GM23338 (cell line): ENCODE measurements at regions not wholly inside any gene's neighbourhood (a gene's known extent, or its start where the extent isn't known, plus 50 kb on each side); places are given as distances from the start of the nearest gene placed in this dataset.

ENCODE experiments used
- ATAC-seq: fragments of 200-7000 bp; cut with Tn5 transposase; 3 replicates; pipeline ENCODE4 v1.9.1; 2020
- DNase-seq: peaks from one replicate; pipeline ENCODE4 v3.0.0-alpha.2; 2015; ENCODE audit warnings: low spot score
- H2AFZ ChIP-seq: fragments of 200-600 bp; sonication (generic); 2 replicates; pipeline ENCODE4 v1.8.0; 2016; ENCODE audit warnings: antibody characterized with exemption, mild to moderate bottlenecking, moderate library complexity
- H3F3A ChIP-seq: fragments of 200-600 bp; sonication (generic); replicated peaks from 2 replicates; pipeline ENCODE4 v1.8.0; 2017; ENCODE audit warnings: antibody characterized with exemption, mixed run types, low read depth
- H3K27ac ChIP-seq: fragments of 200-600 bp; sonication (generic); 2 replicates; pipeline ENCODE4 v1.6.1; 2016; ENCODE audit warnings: low read depth
- H3K27me3 ChIP-seq: fragments of 200-600 bp; sonication (generic); 2 replicates; pipeline ENCODE4 v1.8.0; 2016; ENCODE audit warnings: mild to moderate bottlenecking, mixed run types, moderate library complexity; ENCODE audit not compliant: insufficient read depth
- H3K36me3 ChIP-seq: fragments of 200-600 bp; sonication (generic); 2 replicates; pipeline ENCODE4 v1.8.0; 2016; ENCODE audit warnings: mild to moderate bottlenecking; ENCODE audit not compliant: insufficient read depth
- H3K4me1 ChIP-seq: fragments of 200-600 bp; sonication (generic); 2 replicates; pipeline ENCODE4 v1.8.0; 2016; ENCODE audit warnings: mild to moderate bottlenecking, moderate library complexity; ENCODE audit not compliant: insufficient read depth
- H3K4me2 ChIP-seq: fragments of 200-600 bp; sonication (generic); 2 replicates; pipeline ENCODE4 v1.7.1; 2017; ENCODE audit warnings: mixed run types
- H3K4me3 ChIP-seq: fragments of 200-600 bp; sonication (generic); 2 replicates; pipeline ENCODE4 v1.6.1; 2016; ENCODE audit warnings: mixed run types
- H3K79me2 ChIP-seq: fragments of 200-600 bp; sonication (generic); replicated peaks from 2 replicates; pipeline ENCODE4 v1.8.0; 2017; ENCODE audit warnings: mild to moderate bottlenecking; ENCODE audit not compliant: insufficient read depth
- H3K9me2 ChIP-seq: fragments of 200-600 bp; sonication (generic); 2 replicates; pipeline ENCODE4 v1.8.0; 2017; ENCODE audit not compliant: insufficient read depth
- H4K20me1 ChIP-seq: fragments of 200-600 bp; sonication (generic); replicated peaks from 2 replicates; pipeline ENCODE4 v1.8.0; 2017; ENCODE audit warnings: mild to moderate bottlenecking; ENCODE audit not compliant: insufficient read depth
- H3K27ac Mint-ChIP-seq: 2 replicates; pipeline ENCODE4 v1.8.0; 2020; ENCODE audit warnings: inconsistent platforms, mild to moderate bottlenecking, moderate library complexity, mixed read lengths
- H3K27me3 Mint-ChIP-seq: 3 replicates; pipeline ENCODE4 v1.8.0; 2022; ENCODE audit warnings: low read depth, mild to moderate bottlenecking, moderate library complexity, mixed read lengths, inconsistent platforms; ENCODE audit not compliant: insufficient read depth, poor library complexity
- H3K36me3 Mint-ChIP-seq: 3 replicates; pipeline ENCODE4 v1.8.0; 2021; ENCODE audit warnings: low read depth, mild to moderate bottlenecking, inconsistent platforms, moderate library complexity, mixed read lengths
- H3K4me1 Mint-ChIP-seq: 3 replicates; pipeline ENCODE4 v1.8.0; 2020; ENCODE audit warnings: mild to moderate bottlenecking, inconsistent platforms, mixed read lengths
- H3K4me3 Mint-ChIP-seq: 3 replicates; pipeline ENCODE4 v1.8.0; 2021; ENCODE audit warnings: moderate library complexity, mild to moderate bottlenecking, inconsistent platforms, mixed read lengths
- H3K9me3 Mint-ChIP-seq: 3 replicates; pipeline ENCODE4 v1.8.0; 2020; ENCODE audit warnings: moderate library complexity, mild to moderate bottlenecking, inconsistent platforms, mixed read lengths
- CREB1 ChIP-seq: fragments of 250-450 bp; sonication (Bioruptor Pico); IDR thresholded peaks from 2 replicates; pipeline ENCODE4 v1.5.0; 2020; ENCODE audit warnings: low read depth, mild to moderate bottlenecking, moderate library complexity
- JUNB ChIP-seq: IDR thresholded peaks from one replicate; pipeline ENCODE4 v1.6.1; 2016; ENCODE audit warnings: antibody characterized with exemption; ENCODE audit not compliant: unreplicated experiment
- NANOG ChIP-seq: IDR thresholded peaks from 2 replicates; pipeline ENCODE4 v1.6.1; 2016; ENCODE audit warnings: antibody characterized with exemption, borderline replicate concordance
- POLR2AphosphoS5 ChIP-seq: IDR thresholded peaks from 2 replicates; pipeline ENCODE4 v1.6.1; 2016; ENCODE audit warnings: antibody characterized with exemption, low read depth
- STAT1 ChIP-seq: IDR thresholded peaks from one replicate; pipeline ENCODE4 v1.6.1; 2016; ENCODE audit warnings: antibody characterized with exemption; ENCODE audit not compliant: unreplicated experiment
- ZNF114 ChIP-seq: fragments of 250-450 bp; sonication (Bioruptor Pico); IDR thresholded peaks from 2 replicates; pipeline ENCODE4 v1.5.0; 2020; ENCODE audit warnings: mild to moderate bottlenecking, moderate library complexity
- ZNF331 ChIP-seq: fragments of 250-450 bp; sonication (Bioruptor Pico); IDR thresholded peaks from 2 replicates; pipeline ENCODE4 v1.5.0; 2020; ENCODE audit warnings: low read depth, mild to moderate bottlenecking, moderate library complexity
- TF ChIP-seq, protein P1 (sequence below): IDR thresholded peaks from one replicate; pipeline ENCODE4 v1.6.1; 2018; ENCODE audit warnings: antibody characterized with exemption; ENCODE audit not compliant: unreplicated experiment
- TF ChIP-seq, protein P2 (sequence below), 2 experiments: fragments of 200-600 bp in 1 of 2; sonication (generic) in 1 of 2; conservative IDR thresholded peaks; 2 replicates each; pipeline versions ENCODE4 v1.5.1 to v1.6.1; 2016 to 2017; ENCODE audit warnings: antibody characterized with exemption in 2 of 2, low read depth in 2 of 2, mild to moderate bottlenecking in 2 of 2, moderate library complexity in 1 of 2
- TF ChIP-seq, protein P3 (sequence below): IDR thresholded peaks from 2 replicates; pipeline ENCODE4 v1.6.1; 2016; ENCODE audit warnings: antibody characterized with exemption

DNA sequence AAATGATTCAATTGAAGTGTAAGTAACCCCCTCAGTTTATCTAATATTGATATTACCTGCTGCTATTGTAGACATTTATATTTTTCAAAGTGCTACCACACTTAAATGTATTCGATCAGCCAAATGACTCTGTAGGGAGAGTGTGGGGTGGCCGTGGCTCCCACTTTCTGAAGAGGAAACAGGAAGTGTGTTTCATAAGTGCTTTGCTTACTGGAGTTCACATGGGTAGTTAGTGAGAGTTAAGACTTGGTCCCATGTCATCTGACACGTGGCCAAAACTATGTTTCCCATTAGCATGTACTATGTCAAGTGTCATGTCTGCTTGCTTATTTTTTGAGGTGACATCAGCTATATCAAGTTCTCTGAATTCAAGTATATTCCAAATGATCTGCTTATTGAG lies 308.1 kb upstream of the GATB start (continued):
- TF ChIP-seq, protein P1, sequence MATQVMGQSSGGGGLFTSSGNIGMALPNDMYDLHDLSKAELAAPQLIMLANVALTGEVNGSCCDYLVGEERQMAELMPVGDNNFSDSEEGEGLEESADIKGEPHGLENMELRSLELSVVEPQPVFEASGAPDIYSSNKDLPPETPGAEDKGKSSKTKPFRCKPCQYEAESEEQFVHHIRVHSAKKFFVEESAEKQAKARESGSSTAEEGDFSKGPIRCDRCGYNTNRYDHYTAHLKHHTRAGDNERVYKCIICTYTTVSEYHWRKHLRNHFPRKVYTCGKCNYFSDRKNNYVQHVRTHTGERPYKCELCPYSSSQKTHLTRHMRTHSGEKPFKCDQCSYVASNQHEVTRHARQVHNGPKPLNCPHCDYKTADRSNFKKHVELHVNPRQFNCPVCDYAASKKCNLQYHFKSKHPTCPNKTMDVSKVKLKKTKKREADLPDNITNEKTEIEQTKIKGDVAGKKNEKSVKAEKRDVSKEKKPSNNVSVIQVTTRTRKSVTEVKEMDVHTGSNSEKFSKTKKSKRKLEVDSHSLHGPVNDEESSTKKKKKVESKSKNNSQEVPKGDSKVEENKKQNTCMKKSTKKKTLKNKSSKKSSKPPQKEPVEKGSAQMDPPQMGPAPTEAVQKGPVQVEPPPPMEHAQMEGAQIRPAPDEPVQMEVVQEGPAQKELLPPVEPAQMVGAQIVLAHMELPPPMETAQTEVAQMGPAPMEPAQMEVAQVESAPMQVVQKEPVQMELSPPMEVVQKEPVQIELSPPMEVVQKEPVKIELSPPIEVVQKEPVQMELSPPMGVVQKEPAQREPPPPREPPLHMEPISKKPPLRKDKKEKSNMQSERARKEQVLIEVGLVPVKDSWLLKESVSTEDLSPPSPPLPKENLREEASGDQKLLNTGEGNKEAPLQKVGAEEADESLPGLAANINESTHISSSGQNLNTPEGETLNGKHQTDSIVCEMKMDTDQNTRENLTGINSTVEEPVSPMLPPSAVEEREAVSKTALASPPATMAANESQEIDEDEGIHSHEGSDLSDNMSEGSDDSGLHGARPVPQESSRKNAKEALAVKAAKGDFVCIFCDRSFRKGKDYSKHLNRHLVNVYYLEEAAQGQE, result no peak
- TF ChIP-seq, protein P2, sequence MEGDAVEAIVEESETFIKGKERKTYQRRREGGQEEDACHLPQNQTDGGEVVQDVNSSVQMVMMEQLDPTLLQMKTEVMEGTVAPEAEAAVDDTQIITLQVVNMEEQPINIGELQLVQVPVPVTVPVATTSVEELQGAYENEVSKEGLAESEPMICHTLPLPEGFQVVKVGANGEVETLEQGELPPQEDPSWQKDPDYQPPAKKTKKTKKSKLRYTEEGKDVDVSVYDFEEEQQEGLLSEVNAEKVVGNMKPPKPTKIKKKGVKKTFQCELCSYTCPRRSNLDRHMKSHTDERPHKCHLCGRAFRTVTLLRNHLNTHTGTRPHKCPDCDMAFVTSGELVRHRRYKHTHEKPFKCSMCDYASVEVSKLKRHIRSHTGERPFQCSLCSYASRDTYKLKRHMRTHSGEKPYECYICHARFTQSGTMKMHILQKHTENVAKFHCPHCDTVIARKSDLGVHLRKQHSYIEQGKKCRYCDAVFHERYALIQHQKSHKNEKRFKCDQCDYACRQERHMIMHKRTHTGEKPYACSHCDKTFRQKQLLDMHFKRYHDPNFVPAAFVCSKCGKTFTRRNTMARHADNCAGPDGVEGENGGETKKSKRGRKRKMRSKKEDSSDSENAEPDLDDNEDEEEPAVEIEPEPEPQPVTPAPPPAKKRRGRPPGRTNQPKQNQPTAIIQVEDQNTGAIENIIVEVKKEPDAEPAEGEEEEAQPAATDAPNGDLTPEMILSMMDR (conservative IDR thresholded peaks at IDR 0.05; ENCODE audit: low read depth in 2 of 2), result no peak
- TF ChIP-seq, protein P3, sequence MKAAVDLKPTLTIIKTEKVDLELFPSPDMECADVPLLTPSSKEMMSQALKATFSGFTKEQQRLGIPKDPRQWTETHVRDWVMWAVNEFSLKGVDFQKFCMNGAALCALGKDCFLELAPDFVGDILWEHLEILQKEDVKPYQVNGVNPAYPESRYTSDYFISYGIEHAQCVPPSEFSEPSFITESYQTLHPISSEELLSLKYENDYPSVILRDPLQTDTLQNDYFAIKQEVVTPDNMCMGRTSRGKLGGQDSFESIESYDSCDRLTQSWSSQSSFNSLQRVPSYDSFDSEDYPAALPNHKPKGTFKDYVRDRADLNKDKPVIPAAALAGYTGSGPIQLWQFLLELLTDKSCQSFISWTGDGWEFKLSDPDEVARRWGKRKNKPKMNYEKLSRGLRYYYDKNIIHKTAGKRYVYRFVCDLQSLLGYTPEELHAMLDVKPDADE, result no peak
- TF ChIP-seq STAT1 (no peak), POLR2AphosphoS5 (no peak), JUNB (no peak), ZNF331 (no peak), CREB1 (no peak), ZNF114 (CRISPR knock-in tag) (no peak), NANOG (no peak)

DNA sequence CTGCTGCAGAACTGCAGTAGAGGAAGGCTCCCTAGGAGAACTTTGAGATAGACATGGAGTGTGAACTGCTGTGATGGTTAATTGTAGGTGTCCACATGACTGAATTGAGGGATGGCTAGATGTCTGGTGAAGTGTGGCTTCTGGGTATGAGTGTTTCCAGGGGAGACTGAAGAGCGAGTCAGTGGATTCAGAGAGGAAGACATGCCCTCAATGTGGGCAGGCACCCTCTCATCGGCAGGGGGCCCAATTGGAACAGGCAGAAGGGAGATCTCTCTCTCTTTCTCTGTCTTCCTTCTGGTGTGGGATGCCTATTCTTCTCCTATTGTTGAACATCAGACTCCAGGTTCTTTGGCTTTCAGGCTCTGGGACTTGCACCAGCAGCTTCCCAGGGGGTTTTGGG lies 304.7 kb upstream of the GATB start:
- H3K4me1 Mint-ChIP-seq, result peaks cover 34% of the 10 kb centered on the region
- no peaks in the 10 kb centered on the region for H3K27me3 Mint-ChIP-seq
- Histone ChIP-seq H3K79me2 (no peaks in the 10 kb centered on the region), H4K20me1 (no peaks in the 10 kb centered on the region), H3K27ac (no peak overlapping the region), H3F3A (no peaks in the 10 kb centered on the region), H3K4me2 (no peak overlapping the region), H3K27me3 (no peaks in the 10 kb centered on the region), H2AFZ (no peak overlapping the region), H3K4me3 (no peak overlapping the region), H3K9me2 (peaks cover 14% of the 10 kb centered on the region; the same call in 1 of the 2 replicates), H3K4me1 (peaks cover 28% of the 10 kb centered on the region), H3K36me3 (no peaks in the 10 kb centered on the region)
- no peak overlapping the region for H3K27ac Mint-ChIP-seq
- no peaks in the 10 kb centered on the region for H3K9me3 Mint-ChIP-seq
- ATAC-seq, result no peak
- no peaks in the 10 kb centered on the region for H3K36me3 Mint-ChIP-seq
- no peak for DNase-seq
- H3K4me3 Mint-ChIP-seq, result no peak overlapping the region
- no peak for TF ChIP-seq STAT1
- TF ChIP-seq, protein P2 (conservative IDR thresholded peaks at IDR 0.05; ENCODE audit: low read depth in 2 of 2), result no peak
- TF ChIP-seq NANOG, result no peak
- no peak for TF ChIP-seq JUNB
- TF ChIP-seq POLR2AphosphoS5, result no peak
- TF ChIP-seq, protein P1, result no peak
- TF ChIP-seq, protein P3, result no peak
- no peak for TF ChIP-seq ZNF331
- no peak for TF ChIP-seq CREB1
